ENCODE measurements at regions not wholly inside any gene's neighbourhood (a gene's known extent, or its start where the extent isn't known, plus 50 kb on each side); places are given as distances from the start of the nearest gene placed in this dataset.

GRCh38 chr11:112765337-112765736, 195.9 kb upstream of the NCAM1 start:
- no peak for DNase-seq

GRCh38 chr11:112769170-112769569, 192.1 kb upstream of the NCAM1 start:
- DNase-seq: no peak

- DNase-seq: no peak
Measured at GRCh38 chr11:112769584-112769983, 191.6 kb upstream of the NCAM1 start.

DNA sequence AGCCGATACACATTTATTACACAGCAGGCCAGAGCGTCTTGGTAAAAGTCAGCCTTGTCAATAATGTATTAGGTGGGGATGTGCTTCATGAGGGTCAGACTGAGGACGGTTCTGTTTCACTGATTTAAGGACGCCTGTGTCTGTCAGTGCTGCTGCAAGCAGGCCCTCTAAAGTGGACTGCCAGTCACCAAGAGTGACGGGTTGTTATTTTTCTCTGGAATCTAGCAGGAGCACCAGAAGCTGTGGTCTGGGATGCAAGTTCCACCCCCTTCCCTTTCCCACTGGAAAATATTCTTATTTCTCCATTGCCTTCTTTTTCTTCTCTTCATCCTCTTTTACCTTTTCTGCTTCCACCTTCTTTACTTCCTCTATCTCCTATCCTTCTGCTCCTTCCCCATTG, 191.2 kb upstream of the NCAM1 start:
- no peak for DNase-seq

DNA sequence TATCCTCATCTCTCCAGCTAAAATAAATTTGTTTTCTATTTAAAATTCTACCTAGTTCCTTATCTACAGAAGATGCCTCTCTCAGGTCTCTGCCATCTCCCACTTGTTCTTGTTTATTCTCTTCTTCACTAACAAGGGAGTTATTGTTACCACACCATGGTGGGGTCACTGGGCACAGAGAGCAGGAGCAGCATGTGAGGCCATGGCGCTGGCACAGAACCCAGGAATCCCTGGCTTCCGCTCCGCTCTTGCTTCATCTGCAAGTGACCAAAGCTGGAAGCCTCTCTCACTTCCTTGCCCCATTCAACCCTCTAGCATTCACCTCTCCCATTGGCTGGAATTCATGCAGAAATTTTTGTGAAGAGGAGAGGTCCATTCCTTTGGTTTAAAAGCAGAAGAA, 190.7 kb upstream of the NCAM1 start:
- no peak for DNase-seq

DNA sequence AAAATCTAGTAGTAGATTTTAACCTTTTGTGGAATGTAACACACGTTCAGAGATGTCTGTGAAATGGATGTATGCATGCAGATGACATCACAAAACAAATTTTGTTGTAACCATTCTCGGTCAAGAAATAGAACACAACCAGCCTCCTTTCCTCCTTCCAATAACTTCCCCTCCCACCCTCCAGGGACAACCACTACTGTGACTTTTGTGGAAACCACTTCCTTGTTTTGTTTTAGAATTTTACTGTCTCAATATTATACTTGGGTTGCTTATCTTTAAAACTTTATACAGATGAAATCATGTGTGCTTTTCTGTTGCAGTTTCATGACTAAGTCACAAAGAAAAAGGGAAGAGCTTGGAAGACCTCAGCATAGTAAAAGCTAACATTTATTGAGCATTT, 189.4 kb upstream of the NCAM1 start:
- no peak for DNase-seq

- DNase-seq: no peak
Measured at GRCh38 chr11:112773264-112773663, 188.0 kb upstream of the NCAM1 start.

DNA sequence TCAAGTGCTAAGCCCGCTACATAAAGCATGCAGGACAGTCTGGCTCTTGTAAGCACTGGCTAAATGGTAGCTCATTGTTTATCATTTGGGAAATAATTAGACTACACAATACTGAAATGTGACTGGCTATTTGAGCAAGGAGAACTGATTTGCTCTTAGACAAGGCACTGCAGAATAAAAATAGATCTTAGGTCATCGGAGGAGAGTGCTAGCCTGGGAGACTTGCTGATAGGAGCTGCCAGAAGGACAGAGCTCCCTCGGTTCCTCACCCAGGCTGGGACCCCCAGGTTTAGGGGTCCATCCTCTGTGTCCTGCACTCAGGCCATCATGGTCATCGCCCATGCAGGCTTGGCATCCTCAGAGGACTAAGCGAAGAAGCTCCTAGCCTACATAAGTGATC, 184.4 kb upstream of the NCAM1 start:
- no peak for DNase-seq

DNA sequence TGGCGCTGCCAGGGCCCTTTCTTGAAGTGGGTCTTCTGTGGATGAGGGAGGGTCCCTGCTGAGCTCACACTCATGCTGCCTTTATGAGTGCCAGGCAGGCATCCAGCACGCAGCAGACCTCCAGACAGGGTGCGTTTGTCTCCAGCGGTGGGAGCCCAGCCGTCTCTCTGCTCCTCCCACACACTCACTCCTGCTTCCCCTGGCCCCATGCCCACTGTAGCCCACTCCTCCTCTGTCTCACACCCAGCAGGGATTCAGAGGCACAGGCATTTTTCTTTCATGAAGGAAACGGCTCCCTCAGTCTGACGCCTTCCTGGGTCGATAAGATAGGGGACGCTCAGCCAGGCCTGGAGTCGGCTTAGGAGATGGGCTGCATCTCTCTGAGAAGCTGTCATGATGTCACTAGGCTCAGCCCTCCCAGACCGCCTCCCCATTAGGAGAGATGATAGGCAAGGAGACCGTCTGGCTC, 183.9 kb upstream of the NCAM1 start:
- no peak for DNase-seq

GRCh38 chr11:112778091-112778876, 182.9 kb upstream of the NCAM1 start:
- no peak for DNase-seq

DNA sequence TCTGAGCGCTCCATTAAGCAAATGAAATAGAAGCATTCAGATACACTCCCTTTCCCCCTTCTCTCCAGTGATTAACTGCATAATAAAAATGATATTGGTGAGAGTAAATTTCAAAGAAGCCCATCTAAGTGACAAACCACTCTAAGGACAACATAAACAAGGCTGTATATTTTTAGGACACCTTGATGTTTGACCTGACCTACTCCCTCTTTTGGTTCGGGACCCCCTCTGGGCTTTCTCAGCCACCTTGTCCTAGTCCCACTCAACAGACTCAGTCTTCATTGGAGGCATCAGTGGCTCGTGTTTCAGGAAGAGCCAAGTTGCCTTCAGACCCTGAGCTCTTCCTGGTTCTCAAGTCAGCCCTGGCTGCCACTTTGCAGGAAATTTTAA, 182.3 kb upstream of the NCAM1 start:
- DNase-seq: no peak

GRCh38 chr11:112780351-112781087, 180.7 kb upstream of the NCAM1 start:
- no peak for DNase-seq

GRCh38 chr11:112783945-112784322, 177.3 kb upstream of the NCAM1 start:
- DNase-seq: no peak

- DNase-seq: no peak
Measured at GRCh38 chr11:112784323-112785073, 176.7 kb upstream of the NCAM1 start.

GRCh38 chr11:112785149-112785548, 176.1 kb upstream of the NCAM1 start:
- no peak for DNase-seq

DNA sequence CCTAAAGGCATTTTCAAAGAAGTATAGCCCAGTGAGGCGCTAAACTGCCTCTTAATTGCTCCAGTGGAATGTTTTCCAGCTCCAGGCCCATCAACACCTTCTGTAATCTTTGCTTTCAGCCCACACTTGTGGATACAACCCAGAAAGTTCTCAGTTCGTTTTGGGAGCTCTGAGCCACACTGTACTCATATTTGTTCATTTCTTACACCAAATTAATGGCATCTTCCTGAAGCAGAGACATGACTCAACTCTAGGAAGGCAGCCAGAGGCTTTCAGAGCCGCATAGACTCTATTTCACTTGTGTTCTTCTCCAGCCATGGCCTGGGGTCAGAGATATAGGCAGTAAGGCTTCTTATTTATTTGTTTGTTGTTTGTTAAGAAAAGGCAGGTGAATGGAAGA, 175.5 kb upstream of the NCAM1 start:
- DNase-seq: no peak

DNA sequence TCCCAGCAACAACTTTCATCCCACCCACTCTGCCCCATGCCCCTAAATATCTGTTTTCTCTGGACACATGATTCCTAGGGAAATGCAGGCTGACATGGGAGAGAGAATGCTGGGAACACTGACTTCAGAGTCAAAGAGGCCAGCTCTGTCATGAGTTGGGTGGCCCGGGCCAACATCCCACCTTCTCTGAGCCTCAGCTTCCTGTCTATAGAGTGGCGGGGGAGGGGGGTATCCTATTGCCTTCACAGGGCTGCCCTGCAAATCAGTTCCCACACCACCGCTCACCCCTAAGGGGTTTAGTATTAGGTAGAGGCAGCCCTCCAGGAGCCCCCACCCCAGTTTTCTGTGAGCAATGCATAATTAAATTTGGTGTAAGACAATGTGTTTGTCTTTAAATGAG, 175.0 kb upstream of the NCAM1 start:
- DNase-seq: no peak

GRCh38 chr11:112786886-112787530, 174.2 kb upstream of the NCAM1 start:
- DNase-seq: no peak

DNA sequence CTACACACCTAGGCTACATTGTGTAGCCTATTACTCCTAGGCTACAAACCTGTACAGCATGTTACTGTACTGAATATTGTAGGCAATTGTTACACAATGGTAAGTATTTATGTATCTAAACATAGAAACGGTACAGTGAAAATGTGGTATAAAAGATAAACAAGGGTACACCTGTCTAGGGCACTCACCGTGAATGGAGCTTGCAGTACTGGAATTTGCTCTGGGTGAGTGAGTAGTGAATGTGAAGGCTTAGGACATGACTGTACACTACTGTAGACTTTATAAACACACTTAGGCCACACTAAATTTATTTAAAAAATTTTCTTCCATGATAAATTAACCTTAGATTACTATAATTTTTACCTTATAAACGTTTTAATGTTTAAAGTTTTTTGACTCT, 171.7 kb upstream of the NCAM1 start:
- DNase-seq: no peak

DNA sequence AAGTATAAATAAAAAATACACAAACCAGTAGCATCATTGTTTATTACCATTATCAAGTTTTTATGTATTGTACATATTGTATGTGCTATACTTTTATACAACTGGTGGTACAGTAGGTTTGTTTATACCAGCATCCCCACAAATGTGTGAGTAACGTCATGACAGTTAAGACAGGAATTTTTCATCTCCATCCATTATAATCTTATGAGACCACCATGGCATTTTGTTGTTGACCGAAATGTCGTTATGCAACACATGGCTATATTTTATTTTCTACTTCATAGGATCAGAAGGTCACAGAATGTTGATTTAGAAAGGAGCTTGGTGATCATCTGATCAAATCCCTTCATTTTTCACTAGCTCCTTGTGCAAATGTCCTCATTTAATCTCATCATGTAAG, 170.9 kb upstream of the NCAM1 start:
- DNase-seq: no peak

DNA sequence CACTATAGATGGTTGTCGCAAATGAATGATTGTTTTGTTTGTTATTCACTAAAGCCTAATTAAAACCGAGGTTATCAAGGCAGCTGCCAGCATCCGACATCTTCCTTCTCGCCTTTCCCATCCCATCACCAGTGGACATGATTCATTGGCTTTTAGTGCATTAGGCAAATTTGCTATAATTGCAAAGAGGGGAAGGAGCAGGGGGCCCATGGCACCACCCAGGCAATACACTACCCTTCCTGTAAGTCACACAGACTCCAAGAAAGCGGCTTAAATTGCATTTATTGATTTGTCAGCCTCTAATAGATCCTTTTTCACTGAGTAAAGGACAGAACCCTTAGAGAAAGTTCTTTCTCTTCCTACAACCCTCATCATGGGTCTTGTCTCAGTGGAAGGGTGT, 169.2 kb upstream of the NCAM1 start:
- DNase-seq: no peak

DNA sequence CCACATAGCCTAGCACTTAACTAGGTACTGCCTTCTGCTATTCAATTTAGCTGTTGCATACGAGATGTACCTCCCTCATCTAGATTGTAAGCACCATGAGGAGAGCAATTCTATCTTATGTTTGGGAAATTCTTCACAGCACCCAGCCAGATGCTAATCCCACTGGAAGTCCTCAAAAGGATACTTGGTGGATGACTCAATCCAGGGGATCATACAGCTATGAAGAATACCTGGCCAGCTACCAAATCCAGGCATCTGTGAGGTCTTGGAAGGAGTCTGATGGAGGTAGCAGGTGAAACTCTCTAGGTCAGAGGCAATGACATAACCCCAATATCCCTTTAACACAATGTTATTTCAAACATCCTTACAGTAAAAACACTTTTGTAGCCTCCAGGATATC, 167.8 kb upstream of the NCAM1 start:
- DNase-seq: no peak

- DNase-seq: no peak
Measured at GRCh38 chr11:112794331-112794846, 166.8 kb upstream of the NCAM1 start.
